HFF-Myc (cell line): ENCODE measurements at regions not wholly inside any gene's neighbourhood (a gene's known extent, or its start where the extent isn't known, plus 50 kb on each side); places are given as distances from the start of the nearest gene placed in this dataset.

Experiments used
- DNase-seq: peaks from one replicate; pipeline ENCODE4 v3.0.0-alpha.2; 2011; ENCODE audit warnings: low read depth; ENCODE audit errors: extremely low read depth
- H3K4me3 ChIP-seq: replicated peaks from 2 replicates; pipeline ENCODE4 v1.5.1; 2011; ENCODE audit warnings: low read depth, mild to moderate bottlenecking, control low read depth, low read length
- CTCF ChIP-seq: IDR thresholded peaks from 2 replicates; pipeline ENCODE4 v1.5.1; 2012; ENCODE audit warnings: mild to moderate bottlenecking, low read depth, low read length, control low read depth; ENCODE audit errors: missing control alignments

GRCh38 chr20:36104244-36104643 lies 50.3 kb upstream of the EPB41L1 start:
- no peak for DNase-seq
- H3K4me3 ChIP-seq, result no peak overlapping the region
- TF ChIP-seq CTCF, result no peak
